Neural progenitor cell (in vitro differentiated cells): ENCODE measurements at regions not wholly inside any gene's neighbourhood (a gene's known extent, or its start where the extent isn't known, plus 50 kb on each side); places are given as distances from the start of the nearest gene placed in this dataset.

ENCODE experiments used
- EZH2 ChIP-seq: fragments of 200-600 bp; sonication (generic); IDR thresholded peaks from 2 replicates; pipeline ENCODE4 v1.6.1; 2017; ENCODE audit warnings: antibody characterized with exemption, mild to moderate bottlenecking, moderate library complexity
- EZH2phosphoT487 ChIP-seq: fragments of 200-600 bp; sonication (generic); IDR thresholded peaks from 2 replicates; pipeline ENCODE4 v1.6.1; 2017; ENCODE audit warnings: antibody characterized with exemption

GRCh38 chr14:98182393-98183055 lies 1089.5 kb downstream of the BCL11B start:
- TF ChIP-seq EZH2: no peak
- no peak for TF ChIP-seq EZH2phosphoT487
